ENCODE measurements at regions not wholly inside any gene's neighbourhood (a gene's known extent, or its start where the extent isn't known, plus 50 kb on each side); places are given as distances from the start of the nearest gene placed in this dataset.

DNA sequence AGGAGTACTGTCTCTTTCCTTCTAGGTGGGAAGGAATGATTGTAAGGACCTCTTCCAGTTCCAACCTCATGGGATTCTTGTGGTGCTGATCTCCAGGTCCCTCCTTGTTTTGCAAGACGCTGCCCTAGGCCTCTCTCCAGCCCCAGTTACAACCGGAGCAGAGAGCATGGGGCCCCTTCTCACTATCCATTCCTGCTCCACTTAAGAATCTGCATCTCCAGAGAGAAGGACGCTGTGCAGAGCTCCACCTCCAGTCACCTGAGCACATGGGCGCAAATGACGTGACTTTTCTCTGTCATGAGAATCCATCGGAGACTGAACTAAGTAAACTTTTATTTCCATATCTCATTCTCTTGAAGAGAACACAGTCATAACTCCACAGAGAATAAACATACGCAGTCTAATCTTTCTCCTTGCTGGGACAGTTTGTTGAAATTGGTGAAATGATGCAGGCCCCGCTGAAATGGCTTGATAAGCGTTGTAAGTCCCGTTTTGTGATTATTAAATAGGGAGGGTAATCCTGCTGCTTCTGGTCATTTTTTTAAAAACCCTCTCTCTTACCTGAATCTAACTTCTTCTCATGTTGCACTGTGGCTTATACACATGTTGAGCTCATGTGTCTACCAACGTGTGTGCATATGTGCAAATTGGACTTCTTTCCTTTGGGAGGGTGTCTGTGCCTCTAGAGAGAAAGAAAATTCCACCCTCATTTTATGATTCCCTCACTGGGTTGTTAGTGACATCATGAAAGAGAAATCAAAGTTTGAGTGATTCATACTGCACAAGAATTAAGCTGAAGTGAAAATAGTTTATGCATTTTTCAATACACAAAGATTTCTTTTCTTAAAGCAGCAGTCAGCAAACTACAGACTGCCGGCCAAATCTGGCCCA, 133.2 kb upstream of the TBX20 start:
- DNase-seq (ENCODE audit: low read depth): no peak
- TF ChIP-seq, protein P1, sequence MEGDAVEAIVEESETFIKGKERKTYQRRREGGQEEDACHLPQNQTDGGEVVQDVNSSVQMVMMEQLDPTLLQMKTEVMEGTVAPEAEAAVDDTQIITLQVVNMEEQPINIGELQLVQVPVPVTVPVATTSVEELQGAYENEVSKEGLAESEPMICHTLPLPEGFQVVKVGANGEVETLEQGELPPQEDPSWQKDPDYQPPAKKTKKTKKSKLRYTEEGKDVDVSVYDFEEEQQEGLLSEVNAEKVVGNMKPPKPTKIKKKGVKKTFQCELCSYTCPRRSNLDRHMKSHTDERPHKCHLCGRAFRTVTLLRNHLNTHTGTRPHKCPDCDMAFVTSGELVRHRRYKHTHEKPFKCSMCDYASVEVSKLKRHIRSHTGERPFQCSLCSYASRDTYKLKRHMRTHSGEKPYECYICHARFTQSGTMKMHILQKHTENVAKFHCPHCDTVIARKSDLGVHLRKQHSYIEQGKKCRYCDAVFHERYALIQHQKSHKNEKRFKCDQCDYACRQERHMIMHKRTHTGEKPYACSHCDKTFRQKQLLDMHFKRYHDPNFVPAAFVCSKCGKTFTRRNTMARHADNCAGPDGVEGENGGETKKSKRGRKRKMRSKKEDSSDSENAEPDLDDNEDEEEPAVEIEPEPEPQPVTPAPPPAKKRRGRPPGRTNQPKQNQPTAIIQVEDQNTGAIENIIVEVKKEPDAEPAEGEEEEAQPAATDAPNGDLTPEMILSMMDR (IDR thresholded peaks at IDR 0.05; ENCODE audit: insufficient read depth, low read length): no peak
- H3K4me3 ChIP-seq (ENCODE audit: low read depth, low read length): no peak overlapping the region

DNA sequence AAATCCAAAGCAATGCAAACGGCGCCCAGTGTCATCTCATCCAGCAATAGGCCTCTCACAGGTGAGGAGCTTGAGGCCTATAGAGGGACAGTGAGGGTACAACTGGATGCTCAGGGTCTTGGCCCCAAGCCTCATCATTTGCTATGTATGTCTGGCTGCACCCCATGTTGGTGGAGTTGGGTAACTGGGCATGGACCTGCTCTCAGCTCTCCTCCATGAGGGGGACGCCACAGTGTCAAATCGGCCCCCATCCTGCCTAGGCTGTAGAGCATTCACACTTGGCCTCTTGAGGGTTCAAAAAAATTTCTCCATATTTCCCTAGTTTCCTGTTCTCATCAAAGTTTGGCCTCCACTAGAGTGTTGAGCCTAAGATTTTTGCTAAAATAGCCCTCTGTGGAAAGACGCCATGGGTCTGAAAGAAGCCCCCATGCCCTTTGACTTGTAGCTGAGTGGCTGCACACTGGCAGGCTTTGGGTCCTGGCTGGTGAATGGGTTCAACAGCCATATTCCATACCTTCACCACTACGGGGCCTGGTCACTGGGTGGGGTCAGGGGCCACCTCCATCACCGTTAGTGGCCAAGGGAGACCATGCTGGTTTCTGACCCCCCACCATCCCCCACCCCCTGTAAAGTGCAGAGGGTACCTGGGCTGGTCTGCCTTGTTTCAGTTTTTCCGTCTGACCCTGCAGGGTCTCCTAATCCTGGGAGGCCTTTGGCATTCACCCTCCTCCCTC, 132.3 kb upstream of the TBX20 start:
- DNase-seq (ENCODE audit: low read depth): no peak
- no peak overlapping the region for H3K4me3 ChIP-seq (ENCODE audit: low read depth, low read length)
- TF ChIP-seq, protein P1 (IDR thresholded peaks at IDR 0.05; ENCODE audit: insufficient read depth, low read length): no peak

DNA sequence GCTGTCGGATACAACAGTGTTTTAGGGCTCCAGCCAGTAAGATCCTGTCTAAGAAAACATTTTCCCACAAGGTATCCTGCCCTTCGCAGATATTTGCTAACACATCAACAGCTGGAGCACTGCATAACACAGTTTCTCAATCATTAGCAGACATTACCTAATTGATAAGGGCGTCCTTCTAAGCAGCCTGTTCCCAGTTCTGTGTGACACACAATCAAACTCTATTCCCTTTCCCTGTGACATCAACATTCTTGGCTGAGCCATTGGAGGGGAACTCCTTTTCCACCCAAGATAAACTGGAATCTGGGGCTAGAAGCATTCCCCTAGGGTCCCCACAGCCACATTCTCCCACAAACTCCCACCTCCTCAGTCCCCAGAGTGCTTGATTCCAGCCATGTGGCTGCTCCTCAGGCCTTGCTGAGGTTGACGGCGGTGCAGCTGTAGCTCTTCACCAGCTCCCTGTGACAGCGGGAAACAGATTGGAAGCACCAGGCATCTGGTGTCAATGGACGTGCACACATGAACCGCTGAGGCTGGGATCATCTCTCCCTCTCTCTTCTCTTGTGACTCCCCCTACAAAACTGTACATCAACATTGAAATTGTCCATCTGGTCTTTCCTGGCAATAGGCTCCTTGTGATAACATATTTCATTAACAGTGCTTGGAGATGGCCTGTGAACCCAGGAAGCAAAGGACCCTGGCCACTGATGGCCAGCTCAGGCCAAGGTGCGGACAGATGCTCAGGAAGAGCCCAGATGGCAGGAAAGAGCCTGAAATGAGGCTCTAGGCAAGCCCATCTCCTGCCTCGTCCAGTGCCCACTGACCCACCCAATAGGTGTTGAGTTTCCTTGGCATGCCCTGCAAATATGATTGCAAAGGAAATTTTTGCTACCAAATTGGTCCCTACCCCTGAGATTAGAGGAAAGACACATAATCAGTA, 131.1 kb upstream of the TBX20 start:
- DNase-seq (ENCODE audit: low read depth): no peak
- TF ChIP-seq, protein P1 (IDR thresholded peaks at IDR 0.05; ENCODE audit: insufficient read depth, low read length): no peak
- H3K4me3 ChIP-seq (ENCODE audit: low read depth, low read length): no peak overlapping the region

DNA sequence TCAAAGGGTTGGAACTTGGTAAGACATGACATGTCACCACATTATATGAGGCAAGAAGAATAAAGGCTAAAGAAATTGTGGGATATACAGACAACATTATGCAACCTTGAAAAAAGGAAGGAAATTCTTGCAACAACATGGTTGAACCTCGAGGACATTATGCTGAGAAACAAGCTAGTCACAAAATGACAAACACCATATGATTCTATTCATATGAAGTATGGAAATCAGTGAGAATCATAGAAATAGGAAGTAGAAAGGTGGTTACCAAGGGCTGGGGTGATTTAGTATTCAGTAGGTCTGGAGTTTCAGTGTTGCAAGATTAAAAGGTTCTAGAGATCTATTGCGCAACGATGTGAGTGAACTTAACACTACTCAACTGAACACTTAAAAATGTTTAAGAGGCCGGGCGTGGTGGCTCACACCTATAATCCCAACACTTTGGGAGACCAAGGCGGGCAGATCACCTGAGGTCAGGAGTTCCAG, 126.9 kb upstream of the TBX20 start:
- no peak for DNase-seq (ENCODE audit: low read depth)
- H3K4me3 ChIP-seq (ENCODE audit: low read depth, low read length): no peak overlapping the region
- TF ChIP-seq, protein P1 (IDR thresholded peaks at IDR 0.05; ENCODE audit: insufficient read depth, low read length): no peak

DNA sequence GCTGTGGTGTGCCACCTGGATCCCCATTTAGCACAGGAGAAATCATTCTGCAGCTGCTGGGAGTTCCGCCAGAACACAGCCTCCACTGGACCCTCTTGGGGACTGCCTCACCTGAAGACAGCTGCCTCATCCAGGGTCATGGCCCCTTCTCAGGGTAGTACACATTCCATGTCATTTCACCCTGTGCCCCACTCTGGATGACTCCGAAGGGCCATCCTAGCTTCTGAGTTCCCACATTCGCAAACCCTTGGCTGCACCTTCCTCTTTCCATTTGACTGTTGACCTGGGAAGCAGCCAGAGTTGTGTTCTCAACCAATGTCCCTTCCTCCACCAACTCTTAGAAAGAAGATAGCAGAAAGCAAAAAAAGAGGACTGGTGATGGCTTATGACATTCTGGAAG, 125.6 kb upstream of the TBX20 start:
- no peak for DNase-seq (ENCODE audit: low read depth)
- H3K4me3 ChIP-seq (ENCODE audit: low read depth, low read length): no peak overlapping the region
- TF ChIP-seq, protein P1 (IDR thresholded peaks at IDR 0.05; ENCODE audit: insufficient read depth, low read length): no peak

DNA sequence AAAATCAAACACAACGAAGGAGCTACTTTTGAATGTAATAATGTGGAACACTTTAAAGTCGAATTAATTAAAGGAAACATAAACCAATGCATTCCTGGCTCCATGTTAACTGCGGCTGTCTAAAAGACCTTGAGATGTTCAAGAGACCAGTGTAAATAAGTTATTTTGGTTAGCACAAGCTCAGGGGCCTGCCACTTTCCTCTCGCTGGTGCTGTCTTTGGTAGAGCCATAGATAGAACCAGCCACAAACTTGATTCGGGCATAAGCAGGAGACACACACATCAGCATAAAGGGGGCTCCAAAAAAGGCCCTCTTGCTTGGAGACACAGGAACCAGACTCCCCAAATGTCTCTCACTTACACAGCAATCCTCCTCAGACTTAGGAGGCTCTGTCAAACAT, 121.6 kb upstream of the TBX20 start:
- no peak for DNase-seq (ENCODE audit: low read depth)
- TF ChIP-seq, protein P1 (IDR thresholded peaks at IDR 0.05; ENCODE audit: insufficient read depth, low read length): no peak
- no peak overlapping the region for H3K4me3 ChIP-seq (ENCODE audit: low read depth, low read length)
